OCI-LY1 (cell line): ENCODE measurements at regions not wholly inside any gene's neighbourhood (a gene's known extent, or its start where the extent isn't known, plus 50 kb on each side); places are given as distances from the start of the nearest gene placed in this dataset.

ENCODE experiments used
- EZH2 ChIP-seq: fragments of 200-600 bp; sonication (generic), shearing (Covaris generic); IDR thresholded peaks from 2 replicates; pipeline ENCODE4 v1.8.0; 2017; ENCODE audit warnings: borderline replicate concordance, mixed run types, mild to moderate bottlenecking, antibody characterized with exemption, low read length, moderate library complexity, mixed read lengths
- TF ChIP-seq, protein P1 (sequence below): fragments of 200-600 bp; sonication (generic), shearing (Covaris generic); IDR thresholded peaks from 2 replicates; pipeline ENCODE4 v1.5.1; 2017; ENCODE audit warnings: mild to moderate bottlenecking, antibody characterized with exemption, low read length, moderate library complexity, mixed read lengths

DNA sequence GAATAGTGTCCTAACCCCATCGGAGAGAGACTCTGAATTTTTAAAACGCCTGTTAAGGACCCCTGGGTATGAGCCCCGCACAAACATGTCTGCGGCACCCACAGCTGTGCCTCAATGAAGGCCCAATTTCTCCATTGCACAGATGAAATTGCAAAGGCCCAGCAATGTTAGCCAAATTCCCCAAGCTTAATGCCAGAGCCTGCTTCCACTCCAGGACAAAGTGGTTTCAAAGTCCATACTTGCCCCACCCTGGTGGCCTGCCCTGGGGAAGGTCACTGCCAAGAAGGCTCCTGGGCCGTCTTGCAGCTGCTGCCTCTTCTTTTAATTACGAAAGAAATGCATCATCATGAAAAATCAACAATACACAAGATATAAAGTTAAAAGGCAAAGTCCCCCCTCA, 1179.7 kb downstream of the VRK1 start:
- TF ChIP-seq, protein P1, sequence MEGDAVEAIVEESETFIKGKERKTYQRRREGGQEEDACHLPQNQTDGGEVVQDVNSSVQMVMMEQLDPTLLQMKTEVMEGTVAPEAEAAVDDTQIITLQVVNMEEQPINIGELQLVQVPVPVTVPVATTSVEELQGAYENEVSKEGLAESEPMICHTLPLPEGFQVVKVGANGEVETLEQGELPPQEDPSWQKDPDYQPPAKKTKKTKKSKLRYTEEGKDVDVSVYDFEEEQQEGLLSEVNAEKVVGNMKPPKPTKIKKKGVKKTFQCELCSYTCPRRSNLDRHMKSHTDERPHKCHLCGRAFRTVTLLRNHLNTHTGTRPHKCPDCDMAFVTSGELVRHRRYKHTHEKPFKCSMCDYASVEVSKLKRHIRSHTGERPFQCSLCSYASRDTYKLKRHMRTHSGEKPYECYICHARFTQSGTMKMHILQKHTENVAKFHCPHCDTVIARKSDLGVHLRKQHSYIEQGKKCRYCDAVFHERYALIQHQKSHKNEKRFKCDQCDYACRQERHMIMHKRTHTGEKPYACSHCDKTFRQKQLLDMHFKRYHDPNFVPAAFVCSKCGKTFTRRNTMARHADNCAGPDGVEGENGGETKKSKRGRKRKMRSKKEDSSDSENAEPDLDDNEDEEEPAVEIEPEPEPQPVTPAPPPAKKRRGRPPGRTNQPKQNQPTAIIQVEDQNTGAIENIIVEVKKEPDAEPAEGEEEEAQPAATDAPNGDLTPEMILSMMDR, result no peak
- TF ChIP-seq EZH2, result no peak
